HG03108 (cell line): ENCODE measurements at regions not wholly inside any gene's neighbourhood (a gene's known extent, or its start where the extent isn't known, plus 50 kb on each side); places are given as distances from the start of the nearest gene placed in this dataset.

Experiments
- ATAC-seq: cut with Tn5 transposase; IDR thresholded peaks from one replicate; pipeline ENCODE4 v1.9.1; 2021; ENCODE audit warnings: moderate library complexity; ENCODE audit not compliant: unreplicated experiment

GRCh38 chr2:123127236-123127635 is 897.9 kb upstream of the CNTNAP5 start:
- ATAC-seq: no peak

- ATAC-seq: no peak
Observed at GRCh38 chr2:123128951-123129350, 896.1 kb upstream of the CNTNAP5 start.

- no peak for ATAC-seq
Observed at GRCh38 chr2:123136419-123136818, 888.7 kb upstream of the CNTNAP5 start.

- no peak for ATAC-seq
Observed at GRCh38 chr2:123144082-123144481, 881.0 kb upstream of the CNTNAP5 start.

GRCh38 chr2:123153041-123153440 is 872.0 kb upstream of the CNTNAP5 start:
- ATAC-seq: no peak

- ATAC-seq: no peak
Observed at GRCh38 chr2:123154195-123154594, 870.9 kb upstream of the CNTNAP5 start.

GRCh38 chr2:123157016-123157415 is 868.1 kb upstream of the CNTNAP5 start:
- ATAC-seq: no peak

- no peak for ATAC-seq
Observed at GRCh38 chr2:123162400-123163016, 862.6 kb upstream of the CNTNAP5 start.

GRCh38 chr2:123163398-123163797 is 861.7 kb upstream of the CNTNAP5 start:
- no peak for ATAC-seq

GRCh38 chr2:123164216-123164615 is 860.9 kb upstream of the CNTNAP5 start:
- no peak for ATAC-seq

GRCh38 chr2:123165616-123166015 is 859.5 kb upstream of the CNTNAP5 start:
- no peak for ATAC-seq

- no peak for ATAC-seq
Observed at GRCh38 chr2:123179526-123179925, 845.6 kb upstream of the CNTNAP5 start.

GRCh38 chr2:123195957-123196356 is 829.1 kb upstream of the CNTNAP5 start:
- ATAC-seq: no peak

- ATAC-seq: no peak
Observed at GRCh38 chr2:123200035-123200434, 825.1 kb upstream of the CNTNAP5 start.

GRCh38 chr2:123207245-123207644 is 817.8 kb upstream of the CNTNAP5 start:
- no peak for ATAC-seq

- no peak for ATAC-seq
Observed at GRCh38 chr2:123209202-123209601, 815.9 kb upstream of the CNTNAP5 start.

GRCh38 chr2:123211181-123211580 is 813.9 kb upstream of the CNTNAP5 start:
- no peak for ATAC-seq

GRCh38 chr2:123245156-123245555 is 779.9 kb upstream of the CNTNAP5 start:
- no peak for ATAC-seq

- ATAC-seq: no peak
Observed at GRCh38 chr2:123258877-123259539, 766.1 kb upstream of the CNTNAP5 start.

GRCh38 chr2:123262856-123263255 is 762.2 kb upstream of the CNTNAP5 start:
- ATAC-seq: no peak

GRCh38 chr2:123283431-123283830 is 741.7 kb upstream of the CNTNAP5 start:
- ATAC-seq: no peak

GRCh38 chr2:123303731-123304130 is 721.4 kb upstream of the CNTNAP5 start:
- no peak for ATAC-seq
